T-helper 22 cell (primary cell): ENCODE measurements at regions not wholly inside any gene's neighbourhood (a gene's known extent, or its start where the extent isn't known, plus 50 kb on each side); places are given as distances from the start of the nearest gene placed in this dataset.

Experiments
- DNase-seq: peaks from one replicate; pipeline ENCODE4 v3.0.0-alpha.2; 2020; ENCODE audit warnings: low read depth

GRCh38 chr3:10764259-10765051 is 51.6 kb upstream of the SLC6A11 start:
- no peak for DNase-seq

GRCh38 chr3:10766049-10766705 is 49.9 kb upstream of the SLC6A11 start:
- DNase-seq, result no peak
